AG04450 (cell line): ENCODE measurements at regions not wholly inside any gene's neighbourhood (a gene's known extent, or its start where the extent isn't known, plus 50 kb on each side); places are given as distances from the start of the nearest gene placed in this dataset.

Source experiments
- CTCF ChIA-PET: fragments of 300-600, 350-600 bp; formaldehyde crosslinking; extraction: SDS; loops from one replicate; lab custom pipeline; 2022; ENCODE audit warnings: antibody characterized with exemption, inconsistent platforms; lab: Charles Lee
- POLR2A ChIA-PET: fragments of 350-600 bp; formaldehyde crosslinking; extraction: SDS; loops from one replicate; lab custom pipeline; 2021; ENCODE audit warnings: antibody characterized with exemption, inconsistent platforms; lab: Yijun Ruan, JAX
- DNase-seq: peaks from one replicate; pipeline ENCODE4 v3.0.0-alpha.2; 2011; ENCODE audit warnings: low read depth, low spot score
- H3K27ac ChIP-seq: one replicate; pipeline ENCODE4 v1.5.1; 2012; ENCODE audit warnings: low read depth, low read length, control low read depth
- H3K27me3 ChIP-seq: one replicate; pipeline ENCODE4 v1.6.0; 2012; ENCODE audit warnings: low read length; ENCODE audit not compliant: control insufficient read depth, insufficient read depth
- H3K4me3 ChIP-seq: 2 replicates; pipeline ENCODE4 v1.5.1; 2011; ENCODE audit warnings: mild to moderate bottlenecking, low read depth, low read length, control low read depth
- H3K9me3 ChIP-seq: 2 replicates; pipeline ENCODE4 v1.5.1; 2012; ENCODE audit warnings: low read length; ENCODE audit not compliant: control insufficient read depth, insufficient read depth
- CTCF ChIP-seq: IDR thresholded peaks from 2 replicates; pipeline ENCODE4 v1.5.1; 2011; ENCODE audit warnings: low read depth, low read length, control low read depth, inconsistent platforms

GRCh38 chr7:1342090-1342640, 109.5 kb downstream of the UNCX start:
- no peak for DNase-seq
- peaks cover 24% of the 10 kb centered on the region for H3K27me3 ChIP-seq
- POLR2A ChIA-PET: no interaction called here
- peaks cover 3% of the 10 kb centered on the region; the same call in 1 of the 2 replicates for H3K9me3 ChIP-seq
- H3K4me3 ChIP-seq: no peak overlapping the region
- H3K27ac ChIP-seq: no peak overlapping the region
- CTCF ChIA-PET: no interaction called here
- TF ChIP-seq CTCF: no peak

DNA sequence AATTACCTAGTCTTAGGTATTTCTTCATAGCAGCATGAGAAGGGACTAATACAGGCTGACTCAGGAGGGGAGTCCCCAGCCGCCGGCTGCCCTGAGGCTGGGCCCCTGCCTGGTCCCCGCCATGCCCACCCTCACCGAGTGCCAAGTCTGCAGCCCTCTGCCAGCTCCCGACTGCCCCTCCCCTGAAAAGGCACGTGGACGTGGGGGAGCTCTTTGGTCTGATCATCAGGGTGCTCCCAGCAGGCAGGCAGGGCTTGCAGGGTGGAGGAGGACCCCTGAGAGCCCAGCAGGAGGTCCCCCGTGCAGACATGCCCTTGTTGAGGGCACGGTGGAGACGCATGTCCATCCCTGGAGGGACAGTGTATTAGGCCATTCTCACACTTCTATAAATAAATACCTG, 110.9 kb downstream of the UNCX start:
- H3K27me3 ChIP-seq: peaks cover 28% of the 10 kb centered on the region
- POLR2A ChIA-PET: interaction anchor here (0.6 kb wide), 1 partner anchor 175 kb away, joined by 4 read pairs; no protein-coding TSS in a partner anchor

DNA sequence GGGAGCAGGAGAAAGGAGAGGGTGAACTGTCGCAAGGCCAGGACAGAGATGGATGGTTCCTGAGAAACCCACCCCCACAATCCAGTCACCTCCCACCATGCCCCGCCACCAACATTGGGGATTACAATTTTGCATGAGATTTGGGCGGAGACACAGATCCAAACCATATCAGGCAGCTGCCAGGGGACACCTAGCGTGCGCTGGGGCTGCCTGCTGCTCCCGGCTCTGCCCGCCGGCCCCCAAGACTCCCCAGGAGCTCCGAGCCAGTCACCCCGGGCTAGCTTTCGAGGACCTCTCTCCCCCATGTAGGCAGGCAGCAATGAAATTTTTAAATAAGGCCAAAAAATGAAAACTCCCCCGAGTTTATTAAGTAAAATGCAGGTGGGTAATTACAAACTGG, 111.7 kb downstream of the UNCX start:
- ChIA-PET CTCF (no interaction called here), POLR2A (no interaction called here)
- H3K9me3 ChIP-seq: peaks cover 3% of the 10 kb centered on the region; the same call in 1 of the 2 replicates
- H3K27ac ChIP-seq: no peak overlapping the region
- DNase-seq: no peak
- no peak overlapping the region for H3K4me3 ChIP-seq
- TF ChIP-seq CTCF: no peak
- H3K27me3 ChIP-seq: peaks cover 28% of the 10 kb centered on the region

More for the DNA sequence above, 110.9 kb downstream of the UNCX start:
- H3K9me3 ChIP-seq: peaks cover 3% of the 10 kb centered on the region; the same call in 1 of the 2 replicates
- no peak overlapping the region for H3K4me3 ChIP-seq
- CTCF ChIA-PET: no interaction called here
- no peak overlapping the region for H3K27ac ChIP-seq
- no peak for DNase-seq
- TF ChIP-seq CTCF: no peak

DNA sequence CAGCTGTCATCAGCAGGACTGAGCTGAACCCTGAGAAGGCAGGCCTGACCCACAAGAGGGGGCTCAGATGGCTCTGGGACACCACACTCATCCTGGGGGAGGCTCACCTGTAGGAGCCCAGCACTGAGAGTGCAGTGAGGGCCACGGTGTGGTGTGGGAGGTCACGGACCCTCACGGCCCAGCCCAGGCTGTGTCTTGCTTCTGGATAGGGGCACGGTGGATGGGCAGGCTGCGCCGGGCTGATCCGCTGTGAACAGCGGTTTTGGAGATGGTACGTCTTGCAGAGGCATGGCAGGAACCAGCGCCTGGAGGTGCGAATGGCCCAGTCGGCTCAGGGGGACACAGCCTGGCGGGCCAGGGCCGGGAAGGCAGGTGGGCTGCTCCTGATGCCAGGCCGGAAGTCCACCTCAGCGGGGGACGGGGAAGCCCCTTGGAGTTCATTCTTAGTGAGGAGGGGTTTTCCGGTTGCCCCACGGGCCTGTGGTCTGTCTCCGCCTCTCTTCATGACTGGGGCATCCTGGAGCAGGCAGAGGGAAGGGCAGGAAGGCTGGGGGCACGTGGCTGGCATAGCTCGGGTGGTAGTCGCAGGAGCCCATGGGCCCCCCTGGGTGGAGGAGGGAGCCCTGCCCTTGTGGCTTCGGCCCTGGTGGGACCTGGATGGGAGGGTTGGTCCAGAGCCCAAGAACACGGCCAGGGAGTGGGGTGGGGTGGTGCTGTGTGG, 112.5 kb downstream of the UNCX start:
- TF ChIP-seq CTCF: no peak
- DNase-seq: no peak
- Histone ChIP-seq H3K27me3 (peaks cover 24% of the 10 kb centered on the region), H3K4me3 (no peak overlapping the region), H3K9me3 (peaks cover 3% of the 10 kb centered on the region; the same call in 1 of the 2 replicates), H3K27ac (no peak overlapping the region)
- ChIA-PET POLR2A (no interaction called here), CTCF (no interaction called here)
